GM12872 (cell line): ENCODE measurements at regions not wholly inside any gene's neighbourhood (a gene's known extent, or its start where the extent isn't known, plus 50 kb on each side); places are given as distances from the start of the nearest gene placed in this dataset.

Experiments used
- CTCF ChIP-seq: IDR thresholded peaks from 3 replicates; pipeline ENCODE4 v1.5.1; 2011; ENCODE audit warnings: low read depth, mild to moderate bottlenecking, low read length, moderate library complexity; ENCODE audit not compliant: insufficient read depth

- no peak for TF ChIP-seq CTCF
Observed at GRCh38 chr15:62469478-62469873, 304.4 kb upstream of the C2CD4B start.

- no peak for TF ChIP-seq CTCF
Observed at GRCh38 chr15:62469874-62470688, 305.0 kb upstream of the C2CD4B start.

- TF ChIP-seq CTCF, result no peak
Observed at GRCh38 chr15:62472616-62473299, 307.7 kb upstream of the C2CD4B start.

- TF ChIP-seq CTCF, result no peak
Observed at GRCh38 chr15:62474021-62474770, 309.1 kb upstream of the C2CD4B start.

GRCh38 chr15:62474771-62475124, 309.7 kb upstream of the C2CD4B start:
- no peak for TF ChIP-seq CTCF

GRCh38 chr15:62475591-62475990, 310.5 kb upstream of the C2CD4B start:
- TF ChIP-seq CTCF, result no peak

- TF ChIP-seq CTCF, result no peak
Observed at GRCh38 chr15:62476163-62476562, 311.1 kb upstream of the C2CD4B start.
